ENCODE measurements at regions not wholly inside any gene's neighbourhood (a gene's known extent, or its start where the extent isn't known, plus 50 kb on each side); places are given as distances from the start of the nearest gene placed in this dataset.

DNA sequence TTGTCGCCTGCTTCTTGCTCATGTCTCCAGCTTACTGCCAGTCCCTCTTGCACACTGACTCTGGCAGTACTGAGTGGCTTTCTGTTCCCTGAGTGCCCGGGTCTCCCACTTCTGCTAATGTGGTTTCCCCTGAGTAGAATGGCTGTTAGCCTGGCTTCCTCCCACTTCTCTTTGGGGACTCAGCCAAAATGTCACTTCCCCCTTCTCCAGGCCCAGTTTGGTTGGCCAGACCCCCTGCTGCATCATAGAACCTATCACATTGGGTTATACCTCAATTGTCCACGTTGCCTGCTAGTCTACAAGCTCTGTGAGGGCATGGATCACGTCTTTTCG lies 304.4 kb downstream of the HS3ST3B1 start:
- TF ChIP-seq CBX5 (IDR thresholded peaks at IDR 0.05; ENCODE audit: low read depth, low read length) (no peak), RFX5 (IDR thresholded peaks at IDR 0.05; ENCODE audit: borderline replicate concordance, low read depth, low read length) (no peak), NRF1 (IDR thresholded peaks at IDR 0.05; ENCODE audit: low read depth, low read length) (no peak), JUND (IDR thresholded peaks at IDR 0.05; ENCODE audit: low read length) (no peak), SIN3A (conservative IDR thresholded peaks at IDR 0.05 in 1 of 2, IDR thresholded peaks at IDR 0.05 in 1 of 2; ENCODE audit: low read depth in 1 of 2, low read length in 2 of 2) (no peak), EP300 (IDR thresholded peaks at IDR 0.05; ENCODE audit: borderline replicate concordance in 1 of 2, low read depth in 2 of 2, low read length in 2 of 2) (no peak), CREB1 (IDR thresholded peaks at IDR 0.05) (no peak), TAF1 (IDR thresholded peaks at IDR 0.05; ENCODE audit: low read depth, low read length) (no peak), MAFK (IDR thresholded peaks at IDR 0.05; ENCODE audit: low read depth, low read length) (no peak)
- TF ChIP-seq, protein P1, sequence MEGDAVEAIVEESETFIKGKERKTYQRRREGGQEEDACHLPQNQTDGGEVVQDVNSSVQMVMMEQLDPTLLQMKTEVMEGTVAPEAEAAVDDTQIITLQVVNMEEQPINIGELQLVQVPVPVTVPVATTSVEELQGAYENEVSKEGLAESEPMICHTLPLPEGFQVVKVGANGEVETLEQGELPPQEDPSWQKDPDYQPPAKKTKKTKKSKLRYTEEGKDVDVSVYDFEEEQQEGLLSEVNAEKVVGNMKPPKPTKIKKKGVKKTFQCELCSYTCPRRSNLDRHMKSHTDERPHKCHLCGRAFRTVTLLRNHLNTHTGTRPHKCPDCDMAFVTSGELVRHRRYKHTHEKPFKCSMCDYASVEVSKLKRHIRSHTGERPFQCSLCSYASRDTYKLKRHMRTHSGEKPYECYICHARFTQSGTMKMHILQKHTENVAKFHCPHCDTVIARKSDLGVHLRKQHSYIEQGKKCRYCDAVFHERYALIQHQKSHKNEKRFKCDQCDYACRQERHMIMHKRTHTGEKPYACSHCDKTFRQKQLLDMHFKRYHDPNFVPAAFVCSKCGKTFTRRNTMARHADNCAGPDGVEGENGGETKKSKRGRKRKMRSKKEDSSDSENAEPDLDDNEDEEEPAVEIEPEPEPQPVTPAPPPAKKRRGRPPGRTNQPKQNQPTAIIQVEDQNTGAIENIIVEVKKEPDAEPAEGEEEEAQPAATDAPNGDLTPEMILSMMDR (IDR thresholded peaks at IDR 0.05; ENCODE audit: control extremely low read depth in 1 of 3, insufficient read depth in 1 of 3, low read depth in 1 of 3, low read length in 3 of 3): no peak
- TF ChIP-seq, protein P2, sequence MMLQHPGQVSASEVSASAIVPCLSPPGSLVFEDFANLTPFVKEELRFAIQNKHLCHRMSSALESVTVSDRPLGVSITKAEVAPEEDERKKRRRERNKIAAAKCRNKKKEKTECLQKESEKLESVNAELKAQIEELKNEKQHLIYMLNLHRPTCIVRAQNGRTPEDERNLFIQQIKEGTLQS (IDR thresholded peaks at IDR 0.05; ENCODE audit: insufficient read depth, low read depth, low read length): no peak
- TF ChIP-seq, protein P3, sequence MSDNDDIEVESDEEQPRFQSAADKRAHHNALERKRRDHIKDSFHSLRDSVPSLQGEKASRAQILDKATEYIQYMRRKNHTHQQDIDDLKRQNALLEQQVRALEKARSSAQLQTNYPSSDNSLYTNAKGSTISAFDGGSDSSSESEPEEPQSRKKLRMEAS (IDR thresholded peaks at IDR 0.05): no peak
- TF ChIP-seq, protein P4, sequence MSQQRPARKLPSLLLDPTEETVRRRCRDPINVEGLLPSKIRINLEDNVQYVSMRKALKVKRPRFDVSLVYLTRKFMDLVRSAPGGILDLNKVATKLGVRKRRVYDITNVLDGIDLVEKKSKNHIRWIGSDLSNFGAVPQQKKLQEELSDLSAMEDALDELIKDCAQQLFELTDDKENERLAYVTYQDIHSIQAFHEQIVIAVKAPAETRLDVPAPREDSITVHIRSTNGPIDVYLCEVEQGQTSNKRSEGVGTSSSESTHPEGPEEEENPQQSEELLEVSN (IDR thresholded peaks at IDR 0.05): no peak

Measured in H1 (cell line).